GM23338 (cell line): ENCODE measurements at regions not wholly inside any gene's neighbourhood (a gene's known extent, or its start where the extent isn't known, plus 50 kb on each side); places are given as distances from the start of the nearest gene placed in this dataset.

Experiments
- ATAC-seq: fragments of 200-7000 bp; cut with Tn5 transposase; 3 replicates; pipeline ENCODE4 v1.9.1; 2020
- DNase-seq: peaks from one replicate; pipeline ENCODE4 v3.0.0-alpha.2; 2015; ENCODE audit warnings: low spot score
- H2AFZ ChIP-seq: fragments of 200-600 bp; sonication (generic); 2 replicates; pipeline ENCODE4 v1.8.0; 2016; ENCODE audit warnings: antibody characterized with exemption, mild to moderate bottlenecking, moderate library complexity
- H3F3A ChIP-seq: fragments of 200-600 bp; sonication (generic); replicated peaks from 2 replicates; pipeline ENCODE4 v1.8.0; 2017; ENCODE audit warnings: antibody characterized with exemption, mixed run types, low read depth
- H3K27ac ChIP-seq: fragments of 200-600 bp; sonication (generic); 2 replicates; pipeline ENCODE4 v1.6.1; 2016; ENCODE audit warnings: low read depth
- H3K27me3 ChIP-seq: fragments of 200-600 bp; sonication (generic); 2 replicates; pipeline ENCODE4 v1.8.0; 2016; ENCODE audit warnings: mild to moderate bottlenecking, mixed run types, moderate library complexity; ENCODE audit not compliant: insufficient read depth
- H3K36me3 ChIP-seq: fragments of 200-600 bp; sonication (generic); 2 replicates; pipeline ENCODE4 v1.8.0; 2016; ENCODE audit warnings: mild to moderate bottlenecking; ENCODE audit not compliant: insufficient read depth
- H3K4me1 ChIP-seq: fragments of 200-600 bp; sonication (generic); 2 replicates; pipeline ENCODE4 v1.8.0; 2016; ENCODE audit warnings: mild to moderate bottlenecking, moderate library complexity; ENCODE audit not compliant: insufficient read depth
- H3K4me2 ChIP-seq: fragments of 200-600 bp; sonication (generic); 2 replicates; pipeline ENCODE4 v1.7.1; 2017; ENCODE audit warnings: mixed run types
- H3K4me3 ChIP-seq: fragments of 200-600 bp; sonication (generic); 2 replicates; pipeline ENCODE4 v1.6.1; 2016; ENCODE audit warnings: mixed run types
- H3K79me2 ChIP-seq: fragments of 200-600 bp; sonication (generic); replicated peaks from 2 replicates; pipeline ENCODE4 v1.8.0; 2017; ENCODE audit warnings: mild to moderate bottlenecking; ENCODE audit not compliant: insufficient read depth
- H3K9me2 ChIP-seq: fragments of 200-600 bp; sonication (generic); 2 replicates; pipeline ENCODE4 v1.8.0; 2017; ENCODE audit not compliant: insufficient read depth
- H4K20me1 ChIP-seq: fragments of 200-600 bp; sonication (generic); replicated peaks from 2 replicates; pipeline ENCODE4 v1.8.0; 2017; ENCODE audit warnings: mild to moderate bottlenecking; ENCODE audit not compliant: insufficient read depth
- H3K27ac Mint-ChIP-seq: 2 replicates; pipeline ENCODE4 v1.8.0; 2020; ENCODE audit warnings: inconsistent platforms, mild to moderate bottlenecking, moderate library complexity, mixed read lengths
- H3K27me3 Mint-ChIP-seq: 3 replicates; pipeline ENCODE4 v1.8.0; 2022; ENCODE audit warnings: low read depth, mild to moderate bottlenecking, moderate library complexity, mixed read lengths, inconsistent platforms; ENCODE audit not compliant: insufficient read depth, poor library complexity
- H3K36me3 Mint-ChIP-seq: 3 replicates; pipeline ENCODE4 v1.8.0; 2021; ENCODE audit warnings: low read depth, mild to moderate bottlenecking, inconsistent platforms, moderate library complexity, mixed read lengths
- H3K4me1 Mint-ChIP-seq: 3 replicates; pipeline ENCODE4 v1.8.0; 2020; ENCODE audit warnings: mild to moderate bottlenecking, inconsistent platforms, mixed read lengths
- H3K4me3 Mint-ChIP-seq: 3 replicates; pipeline ENCODE4 v1.8.0; 2021; ENCODE audit warnings: moderate library complexity, mild to moderate bottlenecking, inconsistent platforms, mixed read lengths
- H3K9me3 Mint-ChIP-seq: 3 replicates; pipeline ENCODE4 v1.8.0; 2020; ENCODE audit warnings: moderate library complexity, mild to moderate bottlenecking, inconsistent platforms, mixed read lengths
- CREB1 ChIP-seq: fragments of 250-450 bp; sonication (Bioruptor Pico); IDR thresholded peaks from 2 replicates; pipeline ENCODE4 v1.5.0; 2020; ENCODE audit warnings: low read depth, mild to moderate bottlenecking, moderate library complexity
- EZH2 ChIP-seq: fragments of 200-600 bp; sonication (generic); IDR thresholded peaks from one replicate; pipeline ENCODE4 v1.8.0; 2017; ENCODE audit warnings: antibody characterized with exemption, mild to moderate bottlenecking, low read depth; ENCODE audit not compliant: unreplicated experiment
- EZH2phosphoT487 ChIP-seq: fragments of 200-600 bp; sonication (generic); IDR thresholded peaks from one replicate; pipeline ENCODE4 v1.8.1; 2018; ENCODE audit warnings: antibody characterized with exemption; ENCODE audit not compliant: unreplicated experiment
- JUNB ChIP-seq: IDR thresholded peaks from one replicate; pipeline ENCODE4 v1.6.1; 2016; ENCODE audit warnings: antibody characterized with exemption; ENCODE audit not compliant: unreplicated experiment
- NANOG ChIP-seq: IDR thresholded peaks from 2 replicates; pipeline ENCODE4 v1.6.1; 2016; ENCODE audit warnings: antibody characterized with exemption, borderline replicate concordance
- POLR2AphosphoS5 ChIP-seq: IDR thresholded peaks from 2 replicates; pipeline ENCODE4 v1.6.1; 2016; ENCODE audit warnings: antibody characterized with exemption, low read depth
- STAT1 ChIP-seq: IDR thresholded peaks from one replicate; pipeline ENCODE4 v1.6.1; 2016; ENCODE audit warnings: antibody characterized with exemption; ENCODE audit not compliant: unreplicated experiment
- ZNF114 ChIP-seq: fragments of 250-450 bp; sonication (Bioruptor Pico); IDR thresholded peaks from 2 replicates; pipeline ENCODE4 v1.5.0; 2020; ENCODE audit warnings: mild to moderate bottlenecking, moderate library complexity
- ZNF331 ChIP-seq: fragments of 250-450 bp; sonication (Bioruptor Pico); IDR thresholded peaks from 2 replicates; pipeline ENCODE4 v1.5.0; 2020; ENCODE audit warnings: low read depth, mild to moderate bottlenecking, moderate library complexity
- TF ChIP-seq, protein P1 (sequence below): IDR thresholded peaks from 2 replicates; pipeline ENCODE4 v1.6.1; 2016; ENCODE audit warnings: antibody characterized with exemption
- TF ChIP-seq, protein P2 (sequence below), 2 experiments: fragments of 200-600 bp in 1 of 2; sonication (generic) in 1 of 2; conservative IDR thresholded peaks; 2 replicates each; pipeline versions ENCODE4 v1.5.1 to v1.6.1; 2016 to 2017; ENCODE audit warnings: antibody characterized with exemption in 2 of 2, low read depth in 2 of 2, mild to moderate bottlenecking in 2 of 2, moderate library complexity in 1 of 2
- TF ChIP-seq, protein P3 (sequence below): fragments of 250-450 bp; sonication (Bioruptor Pico); IDR thresholded peaks from 2 replicates; pipeline ENCODE4 v1.5.0; 2020; ENCODE audit warnings: mild to moderate bottlenecking, moderate library complexity

DNA sequence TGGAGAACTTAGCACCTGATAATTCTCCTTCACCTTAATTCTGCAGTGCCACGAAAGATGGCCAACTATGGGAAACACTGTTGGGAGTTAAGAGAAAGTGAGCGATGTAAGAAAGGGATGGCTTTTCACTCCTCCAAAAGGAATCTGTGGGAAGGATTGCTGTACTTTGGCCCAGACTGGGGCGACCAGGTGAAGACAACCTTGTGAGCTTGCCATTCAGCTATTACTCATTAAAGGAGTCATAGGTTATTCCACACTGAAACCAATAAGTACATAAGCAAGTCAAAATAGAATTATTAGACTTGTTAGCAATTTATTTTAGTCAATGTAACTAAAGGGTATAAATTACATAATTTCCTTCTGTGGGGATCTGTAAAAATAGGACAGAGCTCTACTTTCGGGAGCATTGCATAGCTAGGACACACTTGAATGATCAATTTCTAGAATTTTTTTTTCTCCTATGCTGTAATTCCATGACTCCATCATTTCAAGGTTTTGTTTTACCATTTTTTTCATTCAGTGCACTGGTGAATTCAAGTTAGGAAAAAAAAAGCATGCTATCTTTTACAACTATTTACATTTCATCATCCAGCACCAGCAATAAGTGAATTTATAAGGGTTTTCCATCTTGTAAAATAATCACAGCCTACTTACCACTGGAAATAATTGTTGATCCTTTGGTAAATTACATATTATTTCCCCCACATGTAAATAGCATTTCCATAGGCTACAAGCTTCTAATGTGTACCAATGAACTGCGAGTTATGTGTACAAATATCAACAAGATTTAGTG, 231.7 kb downstream of the SIM1 start (continued):
- TF ChIP-seq EZH2phosphoT487 (no peak), ZNF114 (CRISPR knock-in tag) (no peak), EZH2 (no peak), CREB1 (CRISPR knock-in tag) (no peak), POLR2AphosphoS5 (no peak), NANOG (no peak), ZNF331 (CRISPR knock-in tag) (no peak), STAT1 (no peak)
- TF ChIP-seq, protein P1, sequence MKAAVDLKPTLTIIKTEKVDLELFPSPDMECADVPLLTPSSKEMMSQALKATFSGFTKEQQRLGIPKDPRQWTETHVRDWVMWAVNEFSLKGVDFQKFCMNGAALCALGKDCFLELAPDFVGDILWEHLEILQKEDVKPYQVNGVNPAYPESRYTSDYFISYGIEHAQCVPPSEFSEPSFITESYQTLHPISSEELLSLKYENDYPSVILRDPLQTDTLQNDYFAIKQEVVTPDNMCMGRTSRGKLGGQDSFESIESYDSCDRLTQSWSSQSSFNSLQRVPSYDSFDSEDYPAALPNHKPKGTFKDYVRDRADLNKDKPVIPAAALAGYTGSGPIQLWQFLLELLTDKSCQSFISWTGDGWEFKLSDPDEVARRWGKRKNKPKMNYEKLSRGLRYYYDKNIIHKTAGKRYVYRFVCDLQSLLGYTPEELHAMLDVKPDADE = no peak

DNA sequence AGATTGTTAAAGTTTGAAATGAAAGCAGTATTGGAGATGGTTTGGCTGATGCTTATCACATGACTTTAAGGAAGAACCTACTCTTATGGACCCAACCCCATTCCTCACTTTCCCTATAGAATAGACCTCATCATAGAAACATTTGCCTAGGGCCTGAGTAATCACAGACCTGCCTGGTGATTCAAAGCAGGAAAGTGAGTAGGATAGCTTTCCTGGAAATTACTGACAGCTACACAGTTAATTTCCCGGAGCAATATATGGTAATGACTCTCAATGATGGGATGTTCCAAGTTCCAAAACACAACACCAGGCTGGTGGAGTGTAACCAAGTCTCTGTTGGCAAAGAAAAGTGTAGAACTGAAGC, 233.8 kb downstream of the SIM1 start:
- H3K4me3 Mint-ChIP-seq = no peak overlapping the region
- H3K79me2 ChIP-seq = no peaks in the 10 kb centered on the region
- no peak overlapping the region; the same call in 1 of the 2 replicates for H2AFZ ChIP-seq
- no peak overlapping the region for H3K27ac ChIP-seq
- TF ChIP-seq, protein P2, sequence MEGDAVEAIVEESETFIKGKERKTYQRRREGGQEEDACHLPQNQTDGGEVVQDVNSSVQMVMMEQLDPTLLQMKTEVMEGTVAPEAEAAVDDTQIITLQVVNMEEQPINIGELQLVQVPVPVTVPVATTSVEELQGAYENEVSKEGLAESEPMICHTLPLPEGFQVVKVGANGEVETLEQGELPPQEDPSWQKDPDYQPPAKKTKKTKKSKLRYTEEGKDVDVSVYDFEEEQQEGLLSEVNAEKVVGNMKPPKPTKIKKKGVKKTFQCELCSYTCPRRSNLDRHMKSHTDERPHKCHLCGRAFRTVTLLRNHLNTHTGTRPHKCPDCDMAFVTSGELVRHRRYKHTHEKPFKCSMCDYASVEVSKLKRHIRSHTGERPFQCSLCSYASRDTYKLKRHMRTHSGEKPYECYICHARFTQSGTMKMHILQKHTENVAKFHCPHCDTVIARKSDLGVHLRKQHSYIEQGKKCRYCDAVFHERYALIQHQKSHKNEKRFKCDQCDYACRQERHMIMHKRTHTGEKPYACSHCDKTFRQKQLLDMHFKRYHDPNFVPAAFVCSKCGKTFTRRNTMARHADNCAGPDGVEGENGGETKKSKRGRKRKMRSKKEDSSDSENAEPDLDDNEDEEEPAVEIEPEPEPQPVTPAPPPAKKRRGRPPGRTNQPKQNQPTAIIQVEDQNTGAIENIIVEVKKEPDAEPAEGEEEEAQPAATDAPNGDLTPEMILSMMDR (conservative IDR thresholded peaks at IDR 0.05; ENCODE audit: low read depth in 2 of 2) = no peak
- no peak for TF ChIP-seq NANOG
- no peak for TF ChIP-seq ZNF114 (CRISPR knock-in tag)
- TF ChIP-seq EZH2 = no peak
- TF ChIP-seq ZNF331 (CRISPR knock-in tag) = no peak
- TF ChIP-seq CREB1 (CRISPR knock-in tag) = no peak
- no peak for TF ChIP-seq POLR2AphosphoS5
- no peak for TF ChIP-seq JUNB
- TF ChIP-seq, protein P3, sequence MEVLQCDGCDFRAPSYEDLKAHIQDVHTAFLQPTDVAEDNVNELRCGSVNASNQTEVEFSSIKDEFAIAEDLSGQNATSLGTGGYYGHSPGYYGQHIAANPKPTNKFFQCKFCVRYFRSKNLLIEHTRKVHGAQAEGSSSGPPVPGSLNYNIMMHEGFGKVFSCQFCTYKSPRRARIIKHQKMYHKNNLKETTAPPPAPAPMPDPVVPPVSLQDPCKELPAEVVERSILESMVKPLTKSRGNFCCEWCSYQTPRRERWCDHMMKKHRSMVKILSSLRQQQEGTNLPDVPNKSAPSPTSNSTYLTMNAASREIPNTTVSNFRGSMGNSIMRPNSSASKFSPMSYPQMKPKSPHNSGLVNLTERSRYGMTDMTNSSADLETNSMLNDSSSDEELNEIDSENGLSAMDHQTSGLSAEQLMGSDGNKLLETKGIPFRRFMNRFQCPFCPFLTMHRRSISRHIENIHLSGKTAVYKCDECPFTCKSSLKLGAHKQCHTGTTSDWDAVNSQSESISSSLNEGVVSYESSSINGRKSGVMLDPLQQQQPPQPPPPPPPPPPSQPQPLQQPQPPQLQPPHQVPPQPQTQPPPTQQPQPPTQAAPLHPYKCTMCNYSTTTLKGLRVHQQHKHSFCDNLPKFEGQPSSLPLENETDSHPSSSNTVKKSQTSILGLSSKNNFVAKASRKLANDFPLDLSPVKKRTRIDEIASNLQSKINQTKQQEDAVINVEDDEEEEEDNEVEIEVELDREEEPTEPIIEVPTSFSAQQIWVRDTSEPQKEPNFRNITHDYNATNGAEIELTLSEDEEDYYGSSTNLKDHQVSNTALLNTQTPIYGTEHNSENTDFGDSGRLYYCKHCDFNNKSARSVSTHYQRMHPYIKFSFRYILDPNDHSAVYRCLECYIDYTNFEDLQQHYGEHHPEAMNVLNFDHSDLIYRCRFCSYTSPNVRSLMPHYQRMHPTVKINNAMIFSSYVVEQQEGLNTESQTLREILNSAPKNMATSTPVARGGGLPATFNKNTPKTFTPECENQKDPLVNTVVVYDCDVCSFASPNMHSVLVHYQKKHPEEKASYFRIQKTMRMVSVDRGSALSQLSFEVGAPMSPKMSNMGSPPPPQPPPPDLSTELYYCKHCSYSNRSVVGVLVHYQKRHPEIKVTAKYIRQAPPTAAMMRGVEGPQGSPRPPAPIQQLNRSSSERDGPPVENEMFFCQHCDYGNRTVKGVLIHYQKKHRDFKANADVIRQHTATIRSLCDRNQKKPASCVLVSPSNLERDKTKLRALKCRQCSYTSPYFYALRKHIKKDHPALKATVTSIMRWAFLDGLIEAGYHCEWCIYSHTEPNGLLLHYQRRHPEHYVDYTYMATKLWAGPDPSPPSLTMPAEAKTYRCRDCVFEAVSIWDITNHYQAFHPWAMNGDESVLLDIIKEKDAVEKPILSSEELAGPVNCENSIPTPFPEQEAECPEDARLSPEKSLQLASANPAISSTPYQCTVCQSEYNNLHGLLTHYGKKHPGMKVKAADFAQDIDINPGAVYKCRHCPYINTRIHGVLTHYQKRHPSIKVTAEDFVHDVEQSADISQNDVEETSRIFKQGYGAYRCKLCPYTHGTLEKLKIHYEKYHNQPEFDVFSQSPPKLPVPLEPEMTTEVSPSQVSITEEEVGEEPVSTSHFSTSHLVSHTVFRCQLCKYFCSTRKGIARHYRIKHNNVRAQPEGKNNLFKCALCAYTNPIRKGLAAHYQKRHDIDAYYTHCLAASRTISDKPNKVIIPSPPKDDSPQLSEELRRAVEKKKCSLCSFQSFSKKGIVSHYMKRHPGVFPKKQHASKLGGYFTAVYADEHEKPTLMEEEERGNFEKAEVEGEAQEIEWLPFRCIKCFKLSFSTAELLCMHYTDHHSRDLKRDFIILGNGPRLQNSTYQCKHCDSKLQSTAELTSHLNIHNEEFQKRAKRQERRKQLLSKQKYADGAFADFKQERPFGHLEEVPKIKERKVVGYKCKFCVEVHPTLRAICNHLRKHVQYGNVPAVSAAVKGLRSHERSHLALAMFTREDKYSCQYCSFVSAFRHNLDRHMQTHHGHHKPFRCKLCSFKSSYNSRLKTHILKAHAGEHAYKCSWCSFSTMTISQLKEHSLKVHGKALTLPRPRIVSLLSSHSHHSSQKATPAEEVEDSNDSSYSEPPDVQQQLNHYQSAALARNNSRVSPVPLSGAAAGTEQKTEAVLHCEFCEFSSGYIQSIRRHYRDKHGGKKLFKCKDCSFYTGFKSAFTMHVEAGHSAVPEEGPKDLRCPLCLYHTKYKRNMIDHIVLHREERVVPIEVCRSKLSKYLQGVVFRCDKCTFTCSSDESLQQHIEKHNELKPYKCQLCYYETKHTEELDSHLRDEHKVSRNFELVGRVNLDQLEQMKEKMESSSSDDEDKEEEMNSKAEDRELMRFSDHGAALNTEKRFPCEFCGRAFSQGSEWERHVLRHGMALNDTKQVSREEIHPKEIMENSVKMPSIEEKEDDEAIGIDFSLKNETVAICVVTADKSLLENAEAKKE (CRISPR knock-in tag) = no peak
- H3K4me3 ChIP-seq = no peak overlapping the region
- peaks cover 31% of the 10 kb centered on the region for H3K4me1 ChIP-seq
- ATAC-seq (no peak), DNase-seq (no peak)
- no peaks in the 10 kb centered on the region for H3K9me2 ChIP-seq
- no peak overlapping the region for H3K27ac Mint-ChIP-seq
- no peaks in the 10 kb centered on the region for H3K27me3 ChIP-seq
- H3K4me1 Mint-ChIP-seq = peaks cover 44% of the 10 kb centered on the region
- no peak overlapping the region for H3K4me2 ChIP-seq
- H4K20me1 ChIP-seq = no peaks in the 10 kb centered on the region
- no peaks in the 10 kb centered on the region for H3F3A ChIP-seq
- no peaks in the 10 kb centered on the region for H3K27me3 Mint-ChIP-seq
- H3K36me3 ChIP-seq = no peaks in the 10 kb centered on the region
- no peaks in the 10 kb centered on the region for H3K36me3 Mint-ChIP-seq
- H3K9me3 Mint-ChIP-seq = no peaks in the 10 kb centered on the region
